HEK293T (cell line): ENCODE measurements at regions not wholly inside any gene's neighbourhood (a gene's known extent, or its start where the extent isn't known, plus 50 kb on each side); places are given as distances from the start of the nearest gene placed in this dataset.

ENCODE experiments used
- ARNT ChIP-seq: fragments of 450-650 bp; IDR thresholded peaks from 2 replicates; pipeline ENCODE4 v1.6.1; 2017; ENCODE audit warnings: mild to moderate bottlenecking
- BHLHE40 ChIP-seq: fragments of 450-650 bp; IDR thresholded peaks from 2 replicates; pipeline ENCODE4 v1.6.1; 2016; ENCODE audit warnings: mild to moderate bottlenecking, moderate library complexity, borderline replicate concordance
- ELF4 ChIP-seq: fragments of 450-650 bp; IDR thresholded peaks from 2 replicates; pipeline ENCODE4 v1.6.1; 2017; ENCODE audit warnings: antibody characterized with exemption
- FOXA1 ChIP-seq: fragments of 450-650 bp; IDR thresholded peaks from 2 replicates; pipeline ENCODE4 v1.6.1; 2016; ENCODE audit warnings: mild to moderate bottlenecking
- FOXK2 ChIP-seq: fragments of 450-650 bp; IDR thresholded peaks from 2 replicates; pipeline ENCODE4 v1.6.1; 2016; ENCODE audit warnings: mild to moderate bottlenecking
- FOXM1 ChIP-seq: fragments of 450-650 bp; IDR thresholded peaks from 2 replicates; pipeline ENCODE4 v1.6.1; 2017; ENCODE audit warnings: mild to moderate bottlenecking, borderline replicate concordance
- HDGF ChIP-seq: fragments of 450-650 bp; IDR thresholded peaks from 2 replicates; pipeline ENCODE4 v1.6.1; 2017; ENCODE audit warnings: antibody characterized with exemption, borderline replicate concordance
- LEF1 ChIP-seq: fragments of 450-650 bp; IDR thresholded peaks from 2 replicates; pipeline ENCODE4 v1.6.1; 2017; ENCODE audit warnings: mild to moderate bottlenecking, borderline replicate concordance
- NFRKB ChIP-seq: fragments of 450-650 bp; IDR thresholded peaks from 2 replicates; pipeline ENCODE4 v1.6.1; 2016; ENCODE audit warnings: mild to moderate bottlenecking, moderate library complexity
- SP1 ChIP-seq: fragments of 450-650 bp; IDR thresholded peaks from 2 replicates; pipeline ENCODE4 v1.6.1; 2017
- SUZ12 ChIP-seq: fragments of 450-650 bp; IDR thresholded peaks from 2 replicates; pipeline ENCODE4 v1.6.1; 2016; ENCODE audit warnings: mild to moderate bottlenecking
- TARDBP ChIP-seq: fragments of 450-650 bp; IDR thresholded peaks from 2 replicates; pipeline ENCODE4 v1.6.1; 2016
- ZNF384 ChIP-seq: fragments of 450-650 bp; IDR thresholded peaks from 2 replicates; pipeline ENCODE4 v1.6.1; 2016
- TF ChIP-seq, protein P1 (sequence below): fragments of 450-650 bp; IDR thresholded peaks from 2 replicates; pipeline ENCODE4 v1.6.1; 2016

DNA sequence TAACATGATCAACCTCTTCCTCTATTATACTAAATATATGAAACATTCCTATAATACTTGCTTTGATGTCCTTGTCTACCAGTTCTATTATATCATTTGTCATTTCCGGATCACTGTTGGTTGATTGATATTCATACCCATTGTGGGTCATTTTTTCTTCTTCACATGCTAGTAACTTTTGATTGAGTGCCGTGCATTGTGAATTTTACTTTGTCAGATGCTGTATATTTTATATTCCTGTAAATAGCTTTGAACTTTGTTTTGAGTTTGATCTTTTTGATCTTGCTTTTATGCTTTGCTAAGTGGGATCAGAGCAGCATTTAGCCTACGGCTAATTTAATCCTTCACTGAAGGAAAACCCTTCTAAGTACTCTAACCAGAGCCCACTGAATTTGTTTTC is 168.9 kb upstream of the RAB6C start:
- no peak for TF ChIP-seq TARDBP
- no peak for TF ChIP-seq ELF4
- no peak for TF ChIP-seq SP1
- no peak for TF ChIP-seq FOXM1
- TF ChIP-seq, protein P1, sequence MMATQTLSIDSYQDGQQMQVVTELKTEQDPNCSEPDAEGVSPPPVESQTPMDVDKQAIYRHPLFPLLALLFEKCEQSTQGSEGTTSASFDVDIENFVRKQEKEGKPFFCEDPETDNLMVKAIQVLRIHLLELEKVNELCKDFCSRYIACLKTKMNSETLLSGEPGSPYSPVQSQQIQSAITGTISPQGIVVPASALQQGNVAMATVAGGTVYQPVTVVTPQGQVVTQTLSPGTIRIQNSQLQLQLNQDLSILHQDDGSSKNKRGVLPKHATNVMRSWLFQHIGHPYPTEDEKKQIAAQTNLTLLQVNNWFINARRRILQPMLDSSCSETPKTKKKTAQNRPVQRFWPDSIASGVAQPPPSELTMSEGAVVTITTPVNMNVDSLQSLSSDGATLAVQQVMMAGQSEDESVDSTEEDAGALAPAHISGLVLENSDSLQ: no peak
- no peak for TF ChIP-seq HDGF
- TF ChIP-seq LEF1: no peak
- no peak for TF ChIP-seq SUZ12
- no peak for TF ChIP-seq ARNT
- no peak for TF ChIP-seq BHLHE40
- TF ChIP-seq ZNF384: no peak
- no peak for TF ChIP-seq FOXA1
- TF ChIP-seq FOXK2: no peak
- no peak for TF ChIP-seq NFRKB
